ENCODE measurements at regions not wholly inside any gene's neighbourhood (a gene's known extent, or its start where the extent isn't known, plus 50 kb on each side); places are given as distances from the start of the nearest gene placed in this dataset.

DNA sequence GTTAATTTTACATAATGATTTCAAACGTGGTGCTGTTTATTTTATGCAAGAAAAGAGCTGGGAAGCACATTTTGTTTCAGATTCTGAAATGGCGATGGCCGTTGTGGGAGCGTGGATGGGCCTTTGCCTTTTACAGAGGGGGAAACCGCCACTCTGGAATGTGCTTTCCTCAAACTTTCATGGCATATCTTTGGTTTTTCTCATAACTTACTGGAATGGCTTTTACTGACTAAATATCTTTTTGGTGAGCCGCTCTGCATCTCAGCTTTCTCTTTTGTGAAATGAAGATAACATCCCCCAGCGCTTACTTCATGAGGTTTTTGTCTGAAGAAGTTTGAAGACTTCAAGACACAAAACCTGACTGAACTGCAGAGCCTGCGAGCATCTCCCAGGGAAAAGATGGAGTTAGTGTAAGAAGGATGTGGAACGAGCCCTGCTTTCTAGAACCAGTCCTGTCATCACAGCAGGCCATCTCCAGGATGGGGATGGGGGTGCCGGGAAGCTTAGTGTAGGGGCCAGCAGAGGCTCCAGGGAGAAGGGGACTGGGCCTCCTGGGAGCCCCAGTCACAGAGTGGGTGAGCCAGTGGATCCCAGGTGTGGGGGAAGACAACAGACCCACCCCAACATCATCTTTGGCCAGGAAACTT, 61.8 kb upstream of the TIAM2 start:
- TF ChIP-seq, protein P1, sequence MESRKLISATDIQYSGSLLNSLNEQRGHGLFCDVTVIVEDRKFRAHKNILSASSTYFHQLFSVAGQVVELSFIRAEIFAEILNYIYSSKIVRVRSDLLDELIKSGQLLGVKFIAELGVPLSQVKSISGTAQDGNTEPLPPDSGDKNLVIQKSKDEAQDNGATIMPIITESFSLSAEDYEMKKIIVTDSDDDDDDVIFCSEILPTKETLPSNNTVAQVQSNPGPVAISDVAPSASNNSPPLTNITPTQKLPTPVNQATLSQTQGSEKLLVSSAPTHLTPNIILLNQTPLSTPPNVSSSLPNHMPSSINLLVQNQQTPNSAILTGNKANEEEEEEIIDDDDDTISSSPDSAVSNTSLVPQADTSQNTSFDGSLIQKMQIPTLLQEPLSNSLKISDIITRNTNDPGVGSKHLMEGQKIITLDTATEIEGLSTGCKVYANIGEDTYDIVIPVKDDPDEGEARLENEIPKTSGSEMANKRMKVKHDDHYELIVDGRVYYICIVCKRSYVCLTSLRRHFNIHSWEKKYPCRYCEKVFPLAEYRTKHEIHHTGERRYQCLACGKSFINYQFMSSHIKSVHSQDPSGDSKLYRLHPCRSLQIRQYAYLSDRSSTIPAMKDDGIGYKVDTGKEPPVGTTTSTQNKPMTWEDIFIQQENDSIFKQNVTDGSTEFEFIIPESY (IDR thresholded peaks at IDR 0.05): no peak
- TF ChIP-seq HNF4A (conservative IDR thresholded peaks at IDR 0.05): no peak
- no peak for TF ChIP-seq GABPA (IDR thresholded peaks at IDR 0.05 in 1 of 2, conservative IDR thresholded peaks at IDR 0.05 in 1 of 2)
- TF ChIP-seq SP1 (IDR thresholded peaks at IDR 0.05): no peak
- TF ChIP-seq JUND (IDR thresholded peaks at IDR 0.05): no peak
- no peak for TF ChIP-seq FOXA2 (IDR thresholded peaks at IDR 0.05)
- TF ChIP-seq, protein P2, sequence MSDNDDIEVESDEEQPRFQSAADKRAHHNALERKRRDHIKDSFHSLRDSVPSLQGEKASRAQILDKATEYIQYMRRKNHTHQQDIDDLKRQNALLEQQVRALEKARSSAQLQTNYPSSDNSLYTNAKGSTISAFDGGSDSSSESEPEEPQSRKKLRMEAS (IDR thresholded peaks at IDR 0.05): no peak
- no peak for TF ChIP-seq NR2F2 (IDR thresholded peaks at IDR 0.05)
- TF ChIP-seq, protein P3, sequence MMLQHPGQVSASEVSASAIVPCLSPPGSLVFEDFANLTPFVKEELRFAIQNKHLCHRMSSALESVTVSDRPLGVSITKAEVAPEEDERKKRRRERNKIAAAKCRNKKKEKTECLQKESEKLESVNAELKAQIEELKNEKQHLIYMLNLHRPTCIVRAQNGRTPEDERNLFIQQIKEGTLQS (IDR thresholded peaks at IDR 0.05): no peak
- TF ChIP-seq RAD21 (IDR thresholded peaks at IDR 0.05): no peak
- TF ChIP-seq, protein P4, sequence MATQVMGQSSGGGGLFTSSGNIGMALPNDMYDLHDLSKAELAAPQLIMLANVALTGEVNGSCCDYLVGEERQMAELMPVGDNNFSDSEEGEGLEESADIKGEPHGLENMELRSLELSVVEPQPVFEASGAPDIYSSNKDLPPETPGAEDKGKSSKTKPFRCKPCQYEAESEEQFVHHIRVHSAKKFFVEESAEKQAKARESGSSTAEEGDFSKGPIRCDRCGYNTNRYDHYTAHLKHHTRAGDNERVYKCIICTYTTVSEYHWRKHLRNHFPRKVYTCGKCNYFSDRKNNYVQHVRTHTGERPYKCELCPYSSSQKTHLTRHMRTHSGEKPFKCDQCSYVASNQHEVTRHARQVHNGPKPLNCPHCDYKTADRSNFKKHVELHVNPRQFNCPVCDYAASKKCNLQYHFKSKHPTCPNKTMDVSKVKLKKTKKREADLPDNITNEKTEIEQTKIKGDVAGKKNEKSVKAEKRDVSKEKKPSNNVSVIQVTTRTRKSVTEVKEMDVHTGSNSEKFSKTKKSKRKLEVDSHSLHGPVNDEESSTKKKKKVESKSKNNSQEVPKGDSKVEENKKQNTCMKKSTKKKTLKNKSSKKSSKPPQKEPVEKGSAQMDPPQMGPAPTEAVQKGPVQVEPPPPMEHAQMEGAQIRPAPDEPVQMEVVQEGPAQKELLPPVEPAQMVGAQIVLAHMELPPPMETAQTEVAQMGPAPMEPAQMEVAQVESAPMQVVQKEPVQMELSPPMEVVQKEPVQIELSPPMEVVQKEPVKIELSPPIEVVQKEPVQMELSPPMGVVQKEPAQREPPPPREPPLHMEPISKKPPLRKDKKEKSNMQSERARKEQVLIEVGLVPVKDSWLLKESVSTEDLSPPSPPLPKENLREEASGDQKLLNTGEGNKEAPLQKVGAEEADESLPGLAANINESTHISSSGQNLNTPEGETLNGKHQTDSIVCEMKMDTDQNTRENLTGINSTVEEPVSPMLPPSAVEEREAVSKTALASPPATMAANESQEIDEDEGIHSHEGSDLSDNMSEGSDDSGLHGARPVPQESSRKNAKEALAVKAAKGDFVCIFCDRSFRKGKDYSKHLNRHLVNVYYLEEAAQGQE (IDR thresholded peaks at IDR 0.05): no peak
- H3K9ac ChIP-seq (ENCODE audit: low read depth in 1 of 2, low read length in 2 of 2): no peak overlapping the region
- no peaks in the 10 kb centered on the region for H3K9me3 ChIP-seq (ENCODE audit: control insufficient read depth in 4 of 4, low read length in 3 of 4)
- no peaks in the 10 kb centered on the region for H3K36me3 ChIP-seq (ENCODE audit: control insufficient read depth in 4 of 4, insufficient read depth in 3 of 4, low read depth in 1 of 4, low read length in 3 of 4)
- no peak overlapping the region for H3K27ac ChIP-seq (ENCODE audit: low read depth in 1 of 2, low read length in 2 of 2)
- DNase-seq (ENCODE audit: low spot score): no peak
- H3K4me1 ChIP-seq (ENCODE audit: control insufficient read depth in 4 of 4, insufficient read depth in 4 of 4, low read length in 3 of 4): no peaks in the 10 kb centered on the region
- 93% methylated on average over 10 of the region's 10 CpGs for WGBS
- no peak overlapping the region for H3K4me3 ChIP-seq (ENCODE audit: low read depth in 1 of 3, low read length in 3 of 3)
- no peaks in the 10 kb centered on the region for H3K27me3 ChIP-seq (ENCODE audit: control insufficient read depth in 4 of 4, insufficient read depth in 4 of 4, low read length in 3 of 4)

DNA sequence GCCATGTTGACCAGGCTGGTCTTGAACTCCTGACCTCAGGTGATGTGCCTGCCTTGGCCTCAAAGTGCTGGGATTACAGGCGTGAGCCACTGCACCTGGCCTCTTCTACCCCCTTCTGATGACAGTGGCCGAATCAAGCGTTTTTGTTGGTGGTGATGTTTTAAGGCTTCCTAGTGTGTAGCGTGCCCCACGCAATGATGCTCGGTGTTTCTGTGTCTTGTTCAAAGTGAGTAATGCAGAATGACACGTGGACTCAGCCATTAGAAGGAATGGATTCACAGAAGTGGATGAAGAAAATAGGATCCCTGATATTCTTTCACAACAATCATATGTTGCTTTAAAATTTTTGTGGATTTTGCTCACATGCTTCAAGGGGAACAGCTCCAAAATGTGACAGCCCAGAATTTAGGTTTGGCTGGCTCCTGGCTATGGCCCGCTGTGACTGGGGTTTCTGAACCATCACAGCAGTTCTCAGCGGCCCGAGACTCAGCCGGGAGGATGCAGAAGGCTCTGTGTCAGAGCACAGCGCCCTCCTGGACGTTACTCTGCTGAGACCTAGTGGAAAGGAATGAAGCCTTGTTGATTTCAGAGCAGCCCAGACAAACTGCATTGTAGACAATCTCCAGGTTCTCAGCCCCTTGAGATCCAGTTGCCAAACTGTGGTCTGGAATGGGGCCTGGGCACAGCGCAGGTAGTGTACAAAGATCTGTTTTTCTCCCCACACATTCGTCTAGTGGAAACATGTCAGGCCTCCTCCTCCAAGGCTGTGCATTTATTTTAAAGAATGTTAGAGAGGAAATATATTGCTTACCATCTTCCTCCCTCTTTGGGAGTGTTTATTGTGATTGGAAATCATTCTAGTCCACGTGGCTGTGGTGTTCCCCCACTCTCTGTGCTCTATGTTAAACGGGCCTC, 57.6 kb upstream of the TIAM2 start:
- TF ChIP-seq FOXA2 (IDR thresholded peaks at IDR 0.05) (no peak), RXRA (IDR thresholded peaks at IDR 0.05) (no peak), JUND (IDR thresholded peaks at IDR 0.05) (no peak)
- TF ChIP-seq, protein P1 (IDR thresholded peaks at IDR 0.05): no peak
- TF ChIP-seq, protein P2 (IDR thresholded peaks at IDR 0.05): no peak
- Histone ChIP-seq H3K4me1 (ENCODE audit: control insufficient read depth in 4 of 4, insufficient read depth in 4 of 4, low read length in 3 of 4) (no peaks in the 10 kb centered on the region), H3K9me3 (ENCODE audit: control insufficient read depth in 4 of 4, low read length in 3 of 4) (no peaks in the 10 kb centered on the region), H3K9ac (ENCODE audit: low read depth in 1 of 2, low read length in 2 of 2) (no peak overlapping the region), H3K4me3 (ENCODE audit: low read depth in 1 of 3, low read length in 3 of 3) (no peak overlapping the region), H3K36me3 (ENCODE audit: control insufficient read depth in 4 of 4, insufficient read depth in 3 of 4, low read depth in 1 of 4, low read length in 3 of 4) (no peaks in the 10 kb centered on the region), H3K27ac (ENCODE audit: low read depth in 1 of 2, low read length in 2 of 2) (no peak overlapping the region), H3K27me3 (ENCODE audit: control insufficient read depth in 4 of 4, insufficient read depth in 4 of 4, low read length in 3 of 4) (no peaks in the 10 kb centered on the region)
- DNase-seq (ENCODE audit: low spot score): no peak
- WGBS: 78% methylated on average over 17 of the region's 17 CpGs
